Keratinocyte (primary cell): ENCODE measurements at regions not wholly inside any gene's neighbourhood (a gene's known extent, or its start where the extent isn't known, plus 50 kb on each side); places are given as distances from the start of the nearest gene placed in this dataset.

ENCODE experiments used
- CTCF ChIP-seq, 3 experiments: IDR thresholded peaks in 1 of 3; conservative IDR thresholded peaks in 1 of 3; optimal IDR thresholded peaks in 1 of 3; 2 replicates in 2 of 3; 3 replicates in 1 of 3; pipeline versions ENCODE3 to v1.5.1; 2011; ENCODE audit warnings: low read length in 3 of 3, mild to moderate bottlenecking in 3 of 3, moderate library complexity in 2 of 3, control low read depth in 1 of 3, inconsistent platforms in 1 of 3; ENCODE audit not compliant: insufficient read depth in 2 of 3; ENCODE audit errors: extremely low read depth in 1 of 3
- EZH2 ChIP-seq: IDR thresholded peaks from one replicate; pipeline ENCODE4 v1.6.1; 2012; ENCODE audit warnings: inconsistent platforms, mild to moderate bottlenecking, low read length, moderate library complexity

- TF ChIP-seq CTCF (optimal IDR thresholded peaks at IDR 0.05 in 1 of 3, IDR thresholded peaks at IDR 0.05 in 1 of 3, conservative IDR thresholded peaks at IDR 0.05 in 1 of 3; ENCODE audit: extremely low read depth in 1 of 3, insufficient read depth in 2 of 3, low read length in 3 of 3) (no peak), EZH2 (no peak)
These were observed 186.9 kb upstream of the PHYHIPL start for GRCh38 chr10:58989486-58990039.
